ENCODE measurements at regions not wholly inside any gene's neighbourhood (a gene's known extent, or its start where the extent isn't known, plus 50 kb on each side); places are given as distances from the start of the nearest gene placed in this dataset.
"Not testable (repeated sequence)": the region's sequence is repeated elsewhere in the genome, so short reads cannot be mapped to it uniquely, and the experiment has no call there.

DNA sequence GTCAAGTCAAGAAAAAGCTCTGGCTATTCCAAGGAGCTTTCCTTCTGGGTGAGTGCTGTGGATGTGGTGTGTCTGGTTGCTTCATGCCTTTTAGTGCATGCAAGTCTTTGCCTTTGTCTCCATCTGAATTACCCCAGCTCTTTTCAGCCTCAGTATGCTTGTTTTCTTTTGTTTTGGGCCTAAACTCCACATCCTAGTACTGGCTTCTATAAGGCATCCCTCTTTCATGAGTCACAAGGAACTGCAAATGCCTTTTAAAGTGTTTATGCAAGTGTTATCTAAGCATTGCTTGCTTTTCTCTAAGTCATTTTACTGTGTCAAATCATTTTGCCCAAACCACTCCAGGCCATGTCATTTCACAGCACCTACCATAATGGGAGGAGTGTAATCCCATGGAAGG is 132.1 kb downstream of the PLCE1 start:
- DNase-seq (ENCODE audit: low read depth), result no peak

DNA sequence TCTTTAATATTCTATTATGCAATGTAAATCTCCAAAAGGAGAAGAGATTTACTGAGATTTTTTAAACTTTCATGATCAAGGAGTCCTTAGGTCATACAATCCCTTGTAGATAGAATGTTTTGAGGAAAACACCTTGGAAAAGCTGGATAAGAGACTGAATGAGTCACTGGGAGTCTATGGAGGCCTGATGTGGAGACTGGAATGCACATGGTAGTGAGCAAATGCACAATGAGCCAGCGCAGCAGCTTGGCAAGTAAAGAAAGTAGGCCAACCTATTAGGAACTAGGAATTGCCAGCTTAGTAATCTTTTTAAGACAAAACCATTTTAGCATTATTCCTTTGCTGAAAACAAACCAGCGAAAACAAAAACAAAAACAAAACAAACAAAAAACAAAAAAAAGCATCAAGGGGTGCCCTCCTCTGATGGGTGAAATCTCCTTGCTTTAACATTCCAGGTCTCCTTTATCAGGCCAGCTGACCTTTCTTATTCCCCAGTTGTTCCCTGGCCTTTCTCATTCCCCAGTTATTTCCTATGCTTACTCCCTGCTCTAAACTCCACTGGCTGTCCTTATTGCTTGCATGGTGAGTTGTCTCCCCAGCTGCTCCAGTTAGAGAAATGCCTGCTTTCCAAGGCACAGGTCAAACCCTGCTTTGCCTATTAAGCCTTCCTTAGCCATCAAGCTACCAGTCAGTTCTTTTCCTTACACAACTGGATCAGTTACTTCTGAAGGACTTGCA is 135.8 kb downstream of the PLCE1 start:
- no peak for DNase-seq (ENCODE audit: low read depth)

DNA sequence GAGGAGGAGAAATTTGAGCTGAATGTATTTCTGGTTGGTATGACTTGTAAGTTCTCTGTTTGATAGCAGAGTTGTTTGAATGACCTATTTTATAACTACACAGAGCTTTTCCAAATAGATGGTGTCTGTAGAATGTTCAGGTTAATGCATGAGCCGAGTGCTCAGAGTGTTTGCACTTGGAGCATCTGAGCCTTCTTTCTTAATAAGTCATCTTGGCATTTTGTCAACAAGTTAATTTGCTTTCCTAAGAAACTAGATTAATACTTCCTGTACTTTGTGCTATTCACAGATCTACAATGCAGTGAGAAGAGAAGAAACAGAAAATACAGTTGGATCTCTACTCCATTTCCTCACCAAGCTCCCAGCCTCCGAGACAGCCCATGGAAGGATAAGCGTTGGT is 138.2 kb downstream of the PLCE1 start:
- DNase-seq (ENCODE audit: low read depth), result no peak

DNA sequence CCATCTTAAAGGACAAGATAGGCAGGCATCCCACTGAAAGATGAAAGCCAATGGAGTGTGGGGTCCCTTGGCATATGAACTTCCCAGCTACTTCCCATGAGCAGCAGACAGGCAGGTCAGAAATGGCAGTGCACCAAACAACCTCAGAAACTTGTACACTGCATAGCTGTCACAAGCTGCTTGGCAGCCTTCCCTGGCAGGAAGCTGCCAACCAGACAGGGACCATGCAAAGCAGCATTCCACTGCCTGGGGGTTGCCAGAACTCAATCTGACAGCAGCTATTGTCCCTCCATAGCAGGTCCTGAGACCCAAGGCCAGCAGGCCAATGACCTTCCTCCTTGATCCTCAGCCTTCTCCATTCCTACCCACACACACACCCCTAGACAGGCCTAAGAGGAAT is 139.5 kb downstream of the PLCE1 start:
- no peak for DNase-seq (ENCODE audit: low read depth)

DNA sequence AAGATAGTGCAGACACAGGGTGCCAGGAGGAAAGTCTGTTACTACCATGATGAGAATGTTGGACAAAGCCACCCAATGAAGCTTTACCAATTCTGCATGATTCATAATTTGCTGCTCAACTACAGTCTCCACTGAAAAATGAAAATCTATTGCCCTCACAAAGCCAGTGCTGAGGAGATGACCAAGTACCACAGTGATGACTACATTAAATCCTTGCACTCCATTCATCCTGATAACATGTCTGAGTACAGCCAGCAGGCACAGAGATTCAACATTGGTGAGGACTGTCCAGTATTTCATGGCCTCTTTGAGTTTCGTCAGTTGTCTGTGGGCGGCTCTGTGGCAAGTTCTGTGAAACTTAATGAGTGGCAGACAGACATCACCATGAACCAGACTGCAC is 144.0 kb downstream of the PLCE1 start:
- DNase-seq (ENCODE audit: low read depth), result no peak

DNA sequence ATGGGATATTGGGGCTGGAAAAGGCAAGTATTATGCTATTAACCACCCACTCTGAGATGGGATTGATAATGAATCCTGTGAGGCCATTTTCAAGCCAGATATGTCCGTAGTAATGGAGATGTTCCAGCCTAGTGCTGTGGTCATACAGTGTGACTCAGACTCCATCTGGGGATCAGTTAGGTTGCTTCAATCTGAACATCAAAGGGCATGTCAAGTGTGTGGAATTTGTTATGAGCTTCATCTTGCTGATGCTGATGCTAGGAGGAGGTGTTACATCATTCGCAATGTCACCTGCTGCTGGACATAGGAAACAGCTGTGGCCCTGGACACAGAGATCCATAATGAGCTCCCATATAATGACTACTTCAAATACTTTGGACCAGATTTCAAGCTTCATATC is 144.7 kb downstream of the PLCE1 start:
- no peak for DNase-seq (ENCODE audit: low read depth)

DNA sequence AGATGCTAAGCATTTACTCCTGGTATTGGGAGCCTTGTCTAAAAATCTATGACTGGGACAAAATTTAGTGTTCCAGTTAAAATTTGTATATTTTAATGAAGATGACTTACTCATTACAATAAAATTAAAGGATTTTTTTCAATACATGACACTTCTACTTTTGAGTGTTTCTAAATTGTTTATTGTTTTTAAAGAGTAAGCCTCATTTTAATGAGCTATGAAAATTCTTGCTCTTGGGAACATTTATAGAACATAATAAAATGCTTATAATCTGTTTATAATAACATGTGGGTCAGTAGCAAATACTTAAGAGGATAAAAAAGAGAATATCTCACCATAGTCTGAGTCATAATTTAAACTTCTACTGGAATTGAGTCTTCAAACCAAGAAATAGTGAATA is 149.5 kb downstream of the PLCE1 start:
- DNase-seq (ENCODE audit: low read depth), result no peak

DNA sequence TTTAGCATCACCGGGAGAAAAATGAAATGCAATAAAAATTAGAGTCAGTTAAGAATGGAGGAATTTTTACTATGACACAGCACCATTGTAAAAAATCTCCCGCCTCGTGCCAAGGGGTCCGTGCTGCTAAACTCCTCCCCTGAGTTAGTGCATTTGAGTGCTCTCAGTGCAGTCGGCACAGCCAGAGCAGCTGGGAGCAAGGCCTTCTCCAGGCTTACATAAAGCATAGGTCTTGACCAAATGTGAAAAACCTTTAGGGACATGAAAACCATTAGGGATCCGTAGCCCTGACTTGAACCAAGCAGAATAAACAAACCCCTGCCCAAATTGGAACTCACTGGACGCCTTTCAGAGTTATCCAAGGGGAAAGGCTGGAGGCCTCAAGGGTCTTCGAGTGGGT is 152.6 kb downstream of the PLCE1 start:
- DNase-seq (ENCODE audit: low read depth), result no peak

DNA sequence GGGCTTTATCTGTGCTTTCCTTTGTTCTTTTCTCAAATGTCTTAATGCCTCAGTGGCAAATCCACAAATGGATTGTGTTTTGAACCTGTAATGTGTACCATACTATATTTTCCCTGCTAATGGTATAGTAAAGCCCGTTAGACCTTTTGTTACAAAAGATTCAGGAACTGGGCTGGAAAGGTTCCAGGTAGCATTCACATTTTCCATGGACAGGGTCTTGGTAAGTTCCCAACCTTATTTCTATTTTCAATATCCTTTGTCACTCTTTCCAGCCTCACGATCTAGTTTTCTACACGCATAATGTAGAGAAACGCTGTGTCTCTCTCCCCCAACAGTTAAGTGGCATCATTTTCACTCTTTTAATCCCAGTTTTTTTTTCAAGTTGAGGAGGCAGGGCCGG is 153.0 kb downstream of the PLCE1 start:
- no peak for DNase-seq (ENCODE audit: low read depth)

DNA sequence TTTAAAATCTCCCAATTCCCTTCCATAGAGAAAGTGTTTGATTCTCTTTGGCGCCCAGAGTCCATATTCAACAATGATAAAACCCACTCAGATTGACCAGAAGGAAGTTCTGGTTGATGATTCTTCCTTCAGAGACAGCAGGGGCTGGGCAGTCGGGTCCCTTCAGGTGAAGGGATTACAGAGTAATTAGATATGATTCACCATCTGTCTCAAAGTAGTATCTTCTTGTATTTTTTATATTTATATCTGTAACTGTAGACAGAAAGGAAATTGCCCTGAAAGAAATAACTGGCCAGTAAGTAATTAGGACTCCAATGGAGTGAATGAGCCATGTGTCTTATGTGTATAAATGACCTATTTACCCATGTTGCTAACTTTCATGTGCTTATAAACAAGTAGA is 156.0 kb downstream of the PLCE1 start:
- DNase-seq (ENCODE audit: low read depth), result no peak

DNA sequence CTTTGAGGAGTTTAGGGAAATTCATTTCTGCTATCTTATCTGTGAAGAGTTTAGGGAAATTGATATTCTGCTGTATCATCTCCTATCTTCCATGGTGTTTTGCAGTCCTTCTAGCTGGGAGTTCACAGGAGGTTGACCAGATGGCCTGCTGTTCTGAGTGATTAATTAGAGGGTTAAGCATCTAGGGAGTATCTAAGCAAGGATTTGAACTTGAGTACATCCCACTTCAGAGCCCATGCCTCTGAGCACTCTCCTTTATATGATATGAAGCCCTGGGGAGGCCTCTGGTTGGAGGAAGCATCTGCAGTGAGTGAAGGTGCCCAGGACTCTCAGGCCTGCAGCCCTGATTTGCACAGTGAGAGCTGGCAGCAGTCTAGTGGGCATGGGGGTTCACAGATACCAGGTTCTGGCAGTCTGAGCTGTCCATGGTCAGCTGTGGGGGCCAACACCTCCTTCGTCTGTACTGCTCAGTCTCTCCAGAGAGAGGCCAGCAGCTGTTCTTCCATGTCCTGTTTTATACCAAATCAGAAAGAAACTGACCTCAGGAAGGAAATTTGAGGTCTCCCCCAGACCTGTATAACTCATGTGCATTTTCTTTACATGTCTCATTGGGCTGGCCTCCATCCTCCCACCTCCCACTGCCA is 156.9 kb downstream of the PLCE1 start:
- no peak for DNase-seq (ENCODE audit: low read depth)

DNA sequence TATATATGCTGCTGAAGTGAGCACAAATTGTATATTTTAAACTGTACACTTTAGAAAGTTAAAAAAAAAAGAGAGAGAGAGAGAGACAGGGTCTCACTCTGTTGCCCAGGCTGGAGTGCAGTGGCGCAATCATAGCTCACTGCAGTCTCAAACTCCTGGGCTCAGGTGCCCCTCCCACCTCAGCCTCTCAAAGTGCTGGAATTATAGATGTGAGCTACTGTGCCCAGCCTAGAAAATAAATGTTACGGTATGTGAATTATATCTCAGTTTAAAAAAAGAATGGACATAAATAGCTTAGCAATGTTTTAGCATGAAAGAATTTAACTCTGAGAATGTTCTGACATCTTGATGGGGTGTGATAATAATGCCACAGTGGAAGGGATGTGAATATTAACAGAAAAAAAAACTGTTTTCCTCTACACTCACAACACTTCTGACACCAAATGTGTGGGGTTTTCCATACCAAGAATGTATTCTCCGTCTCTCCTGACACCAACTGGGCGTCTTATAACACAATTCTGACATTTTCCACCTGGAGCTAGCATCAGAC is 162.1 kb downstream of the PLCE1 start:
- DNase-seq (ENCODE audit: low read depth), result no peak

DNA sequence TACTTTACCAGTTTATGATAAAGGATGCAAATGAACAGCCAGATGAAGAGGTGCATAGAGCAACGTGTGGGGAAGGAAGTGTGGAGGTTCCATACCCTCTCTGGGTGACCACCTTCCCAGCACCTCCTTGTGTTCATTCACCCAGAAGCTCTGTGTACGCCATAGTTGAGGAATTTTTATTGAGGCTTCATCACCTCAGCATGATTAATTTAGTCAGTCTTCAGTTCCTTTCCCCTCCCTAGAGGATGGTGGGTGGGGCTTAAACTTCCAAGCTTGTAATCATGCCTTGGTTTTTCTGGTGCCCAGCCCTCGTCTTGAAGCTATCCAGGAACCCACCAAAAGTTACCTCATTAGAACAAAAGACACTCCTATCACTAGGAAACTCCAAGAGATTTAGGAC is 162.7 kb downstream of the PLCE1 start:
- no peak for DNase-seq (ENCODE audit: low read depth)

DNA sequence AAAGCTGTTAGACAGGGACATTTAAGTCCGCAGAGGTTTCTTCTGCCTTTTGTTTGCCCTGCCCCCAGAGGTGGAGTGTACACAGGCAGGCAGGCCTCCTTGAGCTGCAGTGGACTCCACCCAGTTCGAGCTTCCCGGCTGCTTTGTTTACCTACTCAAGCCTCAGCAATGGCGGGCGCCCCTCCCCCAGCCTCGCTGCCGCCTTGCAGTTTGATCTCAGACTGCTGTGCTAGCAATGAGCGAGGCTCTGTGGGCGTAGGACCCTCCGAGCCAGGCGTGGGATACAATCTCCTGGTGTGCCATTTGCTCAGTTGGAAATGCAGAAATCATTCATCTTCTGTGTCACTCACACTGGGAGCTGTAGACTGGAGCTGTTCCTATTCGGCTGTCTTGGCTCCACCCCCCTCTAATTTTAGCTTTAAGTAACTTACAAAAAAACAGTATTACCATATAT is 171.5 kb downstream of the PLCE1 start:
- DNase-seq (ENCODE audit: low read depth), result not testable (repeated sequence)

DNA sequence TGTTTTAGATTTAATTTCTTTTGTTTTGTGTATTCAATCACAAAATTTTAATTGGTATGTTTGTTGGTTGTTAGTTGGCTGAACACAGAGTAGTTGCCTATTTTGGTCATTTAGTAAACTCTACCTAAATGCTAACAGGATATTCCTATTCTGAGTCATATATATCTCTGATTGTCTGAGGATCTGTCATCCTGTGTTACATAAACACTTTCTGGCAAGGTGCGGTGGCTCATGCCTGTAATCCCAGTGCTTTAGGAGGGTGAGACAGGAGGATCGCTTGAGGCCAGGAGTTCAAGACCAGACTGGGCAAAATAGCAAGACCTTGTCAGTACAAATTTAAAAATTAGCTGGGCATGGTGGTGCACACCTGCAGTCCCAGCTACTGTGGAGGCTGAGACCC is 178.6 kb downstream of the PLCE1 start:
- no peak for DNase-seq (ENCODE audit: low read depth)

DNA sequence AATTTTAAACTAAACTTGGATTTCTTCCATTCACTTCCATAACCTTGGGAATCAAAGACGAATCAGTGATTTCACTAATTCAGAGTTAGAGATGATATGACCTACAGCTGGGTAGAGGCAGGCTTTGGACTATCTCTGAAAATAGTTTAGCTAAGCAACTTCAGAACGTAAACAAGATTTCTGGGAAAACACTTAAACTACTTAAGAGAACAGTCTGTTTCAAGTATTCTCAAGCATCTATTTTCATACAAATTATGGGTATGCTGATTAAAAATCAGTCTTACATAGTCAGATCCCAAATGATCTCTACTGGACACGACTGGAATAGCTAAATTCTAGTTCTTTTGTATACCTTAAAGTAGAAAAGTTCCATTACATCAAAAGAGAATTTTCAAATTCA is 179.9 kb downstream of the PLCE1 start:
- no peak for DNase-seq (ENCODE audit: low read depth)

DNA sequence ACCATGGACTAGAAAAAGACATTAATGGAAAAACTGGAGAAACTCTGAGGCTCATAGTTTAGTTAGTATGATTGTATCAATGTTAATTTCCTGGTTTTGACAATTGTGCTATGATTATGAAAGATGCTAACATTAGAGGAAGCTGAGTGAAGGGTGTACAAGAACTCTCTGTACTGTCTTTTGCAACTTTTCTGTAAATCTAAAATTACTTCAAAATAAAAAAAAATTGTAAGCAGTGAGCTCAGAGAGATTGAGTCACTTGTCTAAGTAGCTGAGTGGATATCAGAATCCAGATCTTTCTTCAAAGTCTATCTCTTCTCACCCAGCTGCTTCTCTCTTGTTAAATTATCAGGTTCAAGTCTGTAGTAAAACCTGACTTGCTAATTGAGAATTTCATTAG is 181.1 kb downstream of the PLCE1 start:
- no peak for DNase-seq (ENCODE audit: low read depth)

DNA sequence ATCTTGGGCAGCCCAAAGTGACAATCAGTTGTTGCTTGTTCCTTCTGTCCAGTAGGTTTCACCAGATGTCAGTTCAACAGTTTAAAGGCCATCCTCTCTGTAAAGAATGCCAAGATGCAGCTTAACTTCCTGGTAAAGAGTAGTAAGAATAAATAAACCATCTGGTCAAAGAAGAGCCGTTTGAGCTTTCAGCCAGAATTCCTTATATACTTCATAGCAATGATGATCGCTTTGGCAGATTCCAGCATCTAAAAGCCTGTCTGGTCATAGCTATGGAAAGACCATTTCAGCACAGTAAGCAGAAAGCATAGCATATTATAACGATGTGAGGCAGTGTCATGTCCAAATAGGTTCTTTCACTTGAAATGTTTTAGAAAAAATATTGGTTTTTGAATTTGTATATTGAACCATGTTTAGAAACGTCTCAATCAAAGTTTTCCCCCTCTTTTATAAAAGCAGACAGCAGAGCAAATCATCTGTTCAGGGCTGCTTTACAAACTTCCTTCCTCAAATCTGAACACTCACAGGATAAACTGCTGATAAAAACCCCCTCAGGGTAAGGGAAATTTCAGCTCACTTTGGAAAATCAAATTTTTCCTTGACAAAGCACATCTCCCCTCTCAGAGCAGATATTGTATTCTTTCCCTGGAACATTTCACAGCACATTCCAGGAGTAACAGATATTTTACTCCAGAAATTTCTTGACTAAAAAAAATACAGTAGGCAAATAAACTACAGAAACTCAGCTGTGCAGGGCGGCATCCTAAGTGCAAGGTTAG is 184.1 kb downstream of the NOC3L start:
- no peak for DNase-seq (ENCODE audit: low read depth)

DNA sequence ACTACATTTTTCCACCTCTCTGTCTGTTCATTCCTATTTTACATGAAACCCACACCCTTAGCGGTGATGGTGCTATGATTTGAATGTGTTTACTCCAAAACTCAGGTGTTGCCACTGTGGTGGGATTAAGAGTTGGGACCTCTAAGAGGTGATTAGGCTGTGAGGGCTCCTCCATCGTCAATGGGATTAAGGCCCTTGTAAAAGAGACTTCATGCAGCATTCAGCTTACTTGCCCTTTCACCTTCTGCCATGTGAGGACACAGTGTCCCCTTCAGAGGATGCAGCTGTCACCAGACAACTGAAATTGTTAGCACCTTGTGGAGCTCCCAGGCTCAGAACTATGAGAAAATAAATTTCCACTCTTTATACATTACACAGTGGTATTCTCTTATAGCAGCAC is 182.2 kb downstream of the NOC3L start:
- DNase-seq (ENCODE audit: low read depth), result no peak

DNA sequence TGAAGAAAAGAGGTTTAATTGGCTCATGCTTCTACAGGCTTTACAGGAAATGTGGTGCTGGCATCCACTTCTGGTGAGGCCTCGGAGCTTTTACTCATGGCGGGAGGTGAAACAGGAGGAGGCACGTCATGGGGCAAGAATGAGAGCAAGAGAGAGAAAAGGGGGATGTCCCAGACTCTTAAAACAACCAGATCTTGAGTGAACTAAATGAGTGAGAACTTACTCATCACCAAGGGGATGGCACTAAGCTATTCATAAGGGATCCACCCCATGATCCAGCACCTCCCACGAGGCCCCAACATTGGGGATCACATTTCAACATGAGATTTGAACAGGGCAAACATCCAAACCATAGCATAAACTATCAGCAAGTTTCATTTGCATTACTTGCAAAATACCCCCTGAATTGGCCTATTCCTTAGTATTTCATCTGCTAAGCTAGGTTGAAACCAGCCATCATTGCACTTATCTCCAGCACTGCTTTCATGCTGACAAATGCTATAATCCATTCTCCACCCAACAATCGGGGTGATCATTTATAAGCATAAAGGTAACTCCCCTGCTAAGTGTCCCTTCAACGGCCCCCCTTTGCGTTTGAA is 179.0 kb downstream of the NOC3L start:
- no peak for DNase-seq (ENCODE audit: low read depth)

DNA sequence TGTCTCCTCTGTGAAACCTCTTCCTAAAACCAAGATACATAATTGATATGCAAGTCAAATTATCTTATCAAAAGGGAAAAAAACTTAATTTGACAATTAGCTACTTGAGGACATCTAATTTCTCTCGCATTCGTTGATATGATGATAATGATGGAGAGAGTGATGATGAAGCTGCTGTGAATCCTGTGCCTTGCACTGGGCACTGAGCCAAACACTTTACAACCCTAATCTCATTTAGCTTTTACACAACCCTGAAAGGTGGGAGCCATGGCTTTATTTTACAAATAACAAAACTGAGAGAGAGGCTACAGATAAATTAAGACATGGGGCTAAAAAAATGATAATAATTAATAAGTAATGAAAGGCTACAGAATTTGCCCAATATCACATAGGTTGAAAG is 176.0 kb downstream of the NOC3L start:
- no peak for DNase-seq (ENCODE audit: low read depth)

DNA sequence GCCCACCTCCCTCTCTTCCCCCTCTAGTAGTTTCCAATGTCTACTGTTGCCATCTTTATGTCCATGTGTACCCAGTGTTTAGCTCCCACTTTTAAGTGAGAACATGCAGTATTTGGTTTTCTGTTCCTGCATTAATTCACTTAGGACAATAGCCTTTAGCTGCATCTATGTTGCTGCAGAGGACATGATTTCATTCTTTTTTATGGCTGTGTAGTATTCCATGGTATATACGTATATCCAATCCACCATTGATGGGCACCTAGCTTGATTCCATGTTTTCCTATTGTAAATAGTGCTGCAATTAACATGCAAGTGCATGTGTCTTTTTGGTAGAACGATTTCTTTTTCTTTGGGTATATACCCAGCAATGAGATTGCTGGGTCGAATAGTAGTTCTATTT is 170.4 kb downstream of the NOC3L start:
- DNase-seq (ENCODE audit: low read depth), result no peak

DNA sequence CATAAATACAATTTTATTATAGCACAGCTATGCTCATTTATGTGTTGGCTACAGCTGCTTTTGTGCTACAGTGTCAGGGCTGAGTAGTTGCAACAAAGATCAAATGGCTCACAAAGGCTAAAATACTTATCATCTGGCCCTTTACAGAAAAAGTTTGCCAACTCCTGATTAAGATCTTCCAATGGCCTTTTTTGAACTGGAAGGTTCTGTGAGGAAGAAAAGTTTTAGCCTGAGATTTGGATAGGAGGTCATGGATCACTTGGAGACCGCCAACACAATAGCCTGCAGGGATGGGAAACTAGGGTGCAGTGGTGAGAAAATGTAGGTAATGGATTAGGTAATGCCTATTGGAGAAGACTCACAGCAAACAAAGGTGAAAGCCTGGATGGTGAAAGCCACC is 169.8 kb downstream of the NOC3L start:
- no peak for DNase-seq (ENCODE audit: low read depth)

All from stimulated activated CD8-positive, alpha-beta memory T cell treated with anti-CD3 and anti-CD28 coated beads, Interleukin-4, amount 100 ng/mL, for 24 hours (primary cell).